ENCODE measurements at regions not wholly inside any gene's neighbourhood (a gene's known extent, or its start where the extent isn't known, plus 50 kb on each side); places are given as distances from the start of the nearest gene placed in this dataset.

- TF ChIP-seq CTCF (IDR thresholded peaks at IDR 0.05; ENCODE audit: low read length) (no peak), EZH2 (IDR thresholded peaks at IDR 0.05; ENCODE audit: borderline replicate concordance, low read length) (no peak)
These were observed 118.5 kb upstream of the HDAC4 start for GRCh38 chr2:239519089-239519920.

All from OCI-LY1 (cell line).